Endodermal cell (in vitro differentiated cells): ENCODE measurements at regions not wholly inside any gene's neighbourhood (a gene's known extent, or its start where the extent isn't known, plus 50 kb on each side); places are given as distances from the start of the nearest gene placed in this dataset.

Experiments used
- DNase-seq: peaks from one replicate; pipeline ENCODE4 v3.0.0-alpha.2; 2017
- H3K27ac ChIP-seq: 2 replicates; pipeline ENCODE4 v1.5.1; 2013; ENCODE audit warnings: mild to moderate bottlenecking, low read depth, low read length, moderate library complexity
- H3K27me3 ChIP-seq: 2 replicates; pipeline ENCODE4 v1.6.1; 2013; ENCODE audit warnings: mild to moderate bottlenecking, low read length, moderate library complexity; ENCODE audit not compliant: insufficient read depth, control insufficient read depth, poor library complexity, severe bottlenecking
- H3K36me3 ChIP-seq: 2 replicates; pipeline ENCODE4 v1.7.0; 2013; ENCODE audit warnings: mild to moderate bottlenecking, low read length, moderate library complexity; ENCODE audit not compliant: control insufficient read depth, insufficient read depth
- H3K4me1 ChIP-seq: one replicate; pipeline ENCODE4 v1.7.0; 2013; ENCODE audit warnings: low read length; ENCODE audit not compliant: control insufficient read depth, insufficient read depth
- H3K4me3 ChIP-seq: 2 replicates; pipeline ENCODE4 v1.5.1; 2013; ENCODE audit warnings: mild to moderate bottlenecking, low read length, moderate library complexity
- H3K9ac ChIP-seq: 2 replicates; pipeline ENCODE4 v1.6.1; 2013; ENCODE audit warnings: mild to moderate bottlenecking, low read length, moderate library complexity; ENCODE audit not compliant: poor library complexity, severe bottlenecking; ENCODE audit errors: extremely low read depth
- H3K9me3 ChIP-seq: 2 replicates; pipeline ENCODE4 v1.6.1; 2013; ENCODE audit warnings: mild to moderate bottlenecking, low read length, moderate library complexity; ENCODE audit not compliant: control insufficient read depth
- H3K27ac Mint-ChIP-seq: 2 replicates; pipeline ENCODE4 v1.8.0; 2020; ENCODE audit warnings: mixed read lengths
- H3K27me3 Mint-ChIP-seq: 2 replicates; pipeline ENCODE4 v1.8.0; 2021; ENCODE audit warnings: mild to moderate bottlenecking, mixed read lengths; ENCODE audit not compliant: insufficient read depth
- H3K36me3 Mint-ChIP-seq: 2 replicates; pipeline ENCODE4 v1.8.0; 2020; ENCODE audit warnings: low read depth, mixed read lengths
- H3K4me1 Mint-ChIP-seq: 2 replicates; pipeline ENCODE4 v1.8.0; 2020; ENCODE audit warnings: mixed read lengths
- H3K4me3 Mint-ChIP-seq: 2 replicates; pipeline ENCODE4 v1.8.0; 2020; ENCODE audit warnings: mild to moderate bottlenecking, moderate library complexity, mixed read lengths
- H3K9me3 Mint-ChIP-seq: 2 replicates; pipeline ENCODE4 v1.8.0; 2020; ENCODE audit warnings: mild to moderate bottlenecking, mixed read lengths
- WGBS, 2 experiments: methylation state at CpG; one replicate each; pipeline versions ENCODE4 v1.1.5 to v1.1.7; 2013; ENCODE audit warnings: missing lambda C conversion rate in 2 of 2, mixed read lengths in 1 of 2; ENCODE audit not compliant: insufficient coverage in 1 of 2, insufficient read length in 1 of 2; 5-methylcytosine and 5-hydroxymethylcytosine counted together
- TF ChIP-seq, protein P1 (sequence below): fragments of 200-600 bp; sonication (generic); conservative IDR thresholded peaks from 2 replicates; pipeline ENCODE4 v1.5.0; 2021; ENCODE audit warnings: antibody characterized with exemption, mild to moderate bottlenecking

DNA sequence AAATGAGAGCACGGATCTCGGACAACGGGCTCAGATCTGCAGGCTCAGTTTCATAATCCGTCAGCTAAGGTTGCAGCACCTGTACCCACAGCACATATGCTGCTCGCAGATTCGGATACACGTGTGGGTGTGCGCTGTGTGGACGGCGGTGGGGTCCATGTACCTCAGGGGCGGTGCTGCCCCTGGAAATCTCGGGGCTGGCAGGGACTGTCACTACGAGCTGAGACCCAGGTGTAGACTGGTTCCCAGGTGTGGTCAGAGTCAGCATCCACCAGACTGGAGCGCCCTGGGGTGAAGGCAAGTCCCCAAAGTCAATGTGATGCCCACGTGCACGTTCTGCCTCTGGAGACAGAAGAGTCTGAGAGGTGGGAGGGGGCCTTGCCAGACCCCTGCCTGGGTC lies 989.3 kb downstream of the BRD1 start:
- Mint-ChIP-seq H3K4me3 (no peak overlapping the region), H3K27ac (no peak overlapping the region), H3K9me3 (peaks cover 2% of the 10 kb centered on the region), H3K36me3 (no peaks in the 10 kb centered on the region), H3K4me1 (no peaks in the 10 kb centered on the region), H3K27me3 (no peaks in the 10 kb centered on the region)
- H3K9ac ChIP-seq = no peak overlapping the region
- H3K9me3 ChIP-seq = no peaks in the 10 kb centered on the region
- no peaks in the 10 kb centered on the region for H3K27me3 ChIP-seq
- H3K4me3 ChIP-seq = no peak overlapping the region
- H3K4me1 ChIP-seq = no peaks in the 10 kb centered on the region
- 90 to 94% methylated on average over 9 to 16 of the region's 16 CpGs for WGBS, 2 experiments
- TF ChIP-seq, protein P1, sequence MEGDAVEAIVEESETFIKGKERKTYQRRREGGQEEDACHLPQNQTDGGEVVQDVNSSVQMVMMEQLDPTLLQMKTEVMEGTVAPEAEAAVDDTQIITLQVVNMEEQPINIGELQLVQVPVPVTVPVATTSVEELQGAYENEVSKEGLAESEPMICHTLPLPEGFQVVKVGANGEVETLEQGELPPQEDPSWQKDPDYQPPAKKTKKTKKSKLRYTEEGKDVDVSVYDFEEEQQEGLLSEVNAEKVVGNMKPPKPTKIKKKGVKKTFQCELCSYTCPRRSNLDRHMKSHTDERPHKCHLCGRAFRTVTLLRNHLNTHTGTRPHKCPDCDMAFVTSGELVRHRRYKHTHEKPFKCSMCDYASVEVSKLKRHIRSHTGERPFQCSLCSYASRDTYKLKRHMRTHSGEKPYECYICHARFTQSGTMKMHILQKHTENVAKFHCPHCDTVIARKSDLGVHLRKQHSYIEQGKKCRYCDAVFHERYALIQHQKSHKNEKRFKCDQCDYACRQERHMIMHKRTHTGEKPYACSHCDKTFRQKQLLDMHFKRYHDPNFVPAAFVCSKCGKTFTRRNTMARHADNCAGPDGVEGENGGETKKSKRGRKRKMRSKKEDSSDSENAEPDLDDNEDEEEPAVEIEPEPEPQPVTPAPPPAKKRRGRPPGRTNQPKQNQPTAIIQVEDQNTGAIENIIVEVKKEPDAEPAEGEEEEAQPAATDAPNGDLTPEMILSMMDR = no peak
- H3K36me3 ChIP-seq = no peaks in the 10 kb centered on the region
- H3K27ac ChIP-seq = no peak overlapping the region
- no peak for DNase-seq

- Mint-ChIP-seq H3K9me3 (peaks cover 9% of the 10 kb centered on the region), H3K4me3 (no peak overlapping the region), H3K27me3 (no peaks in the 10 kb centered on the region), H3K4me1 (no peaks in the 10 kb centered on the region), H3K36me3 (no peaks in the 10 kb centered on the region), H3K27ac (no peak overlapping the region)
- Histone ChIP-seq H3K27me3 (no peaks in the 10 kb centered on the region), H3K36me3 (no peaks in the 10 kb centered on the region), H3K9me3 (no peaks in the 10 kb centered on the region), H3K27ac (no peak overlapping the region), H3K4me3 (no peak overlapping the region), H3K9ac (no peak overlapping the region), H3K4me1 (no peaks in the 10 kb centered on the region)
- TF ChIP-seq, protein P1 = no peak
- 84 to 88% methylated on average over 14 to 16 of the region's 16 CpGs for WGBS, 2 experiments
- DNase-seq = no peak
Observed at GRCh38 chr22:48837341-48837935, 990.2 kb downstream of the BRD1 start.

DNA sequence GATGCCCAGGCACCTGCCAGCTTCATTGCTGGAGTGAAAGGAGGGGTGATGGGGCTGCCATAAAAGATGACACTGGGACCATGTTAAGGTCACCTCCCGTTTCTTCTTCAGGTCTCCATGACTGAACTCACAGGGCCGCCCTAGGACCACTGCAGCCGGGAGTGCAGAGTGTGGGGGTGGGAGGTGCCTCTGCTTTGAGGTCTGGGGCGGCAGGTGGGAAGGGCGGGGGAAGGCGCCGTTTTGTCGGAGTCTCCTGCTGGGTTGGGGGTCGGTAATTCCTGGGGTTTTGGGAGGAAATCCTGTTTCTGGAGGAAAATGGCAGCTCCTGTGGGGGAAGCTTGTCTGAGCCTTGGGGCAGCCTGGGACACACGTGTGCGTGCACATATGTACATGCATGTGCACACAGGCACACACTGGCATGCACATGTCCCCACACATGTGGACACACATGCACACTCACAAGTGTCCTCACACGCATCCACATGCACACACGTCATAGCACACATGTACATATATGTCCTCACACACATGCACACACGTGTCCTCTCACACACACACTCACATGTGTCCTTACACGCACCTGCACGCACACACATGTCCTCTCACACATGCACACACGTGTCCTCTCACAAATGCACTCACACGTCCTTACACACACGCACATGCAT lies 990.9 kb downstream of the BRD1 start:
- Mint-ChIP-seq H3K9me3 (peaks cover 9% of the 10 kb centered on the region), H3K27me3 (no peaks in the 10 kb centered on the region), H3K36me3 (no peaks in the 10 kb centered on the region), H3K27ac (no peak overlapping the region), H3K4me1 (no peaks in the 10 kb centered on the region), H3K4me3 (no peak overlapping the region)
- H3K4me1 ChIP-seq = no peaks in the 10 kb centered on the region
- no peaks in the 10 kb centered on the region for H3K27me3 ChIP-seq
- no peaks in the 10 kb centered on the region for H3K9me3 ChIP-seq
- WGBS, 2 experiments = 90 to 95% methylated on average over 9 to 19 of the region's 19 CpGs
- TF ChIP-seq, protein P1 = no peak
- H3K9ac ChIP-seq = no peak overlapping the region
- H3K36me3 ChIP-seq = no peaks in the 10 kb centered on the region
- no peak overlapping the region for H3K4me3 ChIP-seq
- no peak overlapping the region for H3K27ac ChIP-seq
- no peak for DNase-seq
